GM23338 (cell line): ENCODE measurements at regions not wholly inside any gene's neighbourhood (a gene's known extent, or its start where the extent isn't known, plus 50 kb on each side); places are given as distances from the start of the nearest gene placed in this dataset.

Source experiments
- ATAC-seq: fragments of 200-7000 bp; cut with Tn5 transposase; 3 replicates; pipeline ENCODE4 v1.9.1; 2020
- DNase-seq: peaks from one replicate; pipeline ENCODE4 v3.0.0-alpha.2; 2015; ENCODE audit warnings: low spot score
- H2AFZ ChIP-seq: fragments of 200-600 bp; sonication (generic); 2 replicates; pipeline ENCODE4 v1.8.0; 2016; ENCODE audit warnings: antibody characterized with exemption, mild to moderate bottlenecking, moderate library complexity
- H3F3A ChIP-seq: fragments of 200-600 bp; sonication (generic); replicated peaks from 2 replicates; pipeline ENCODE4 v1.8.0; 2017; ENCODE audit warnings: antibody characterized with exemption, mixed run types, low read depth
- H3K27ac ChIP-seq: fragments of 200-600 bp; sonication (generic); 2 replicates; pipeline ENCODE4 v1.6.1; 2016; ENCODE audit warnings: low read depth
- H3K27me3 ChIP-seq: fragments of 200-600 bp; sonication (generic); 2 replicates; pipeline ENCODE4 v1.8.0; 2016; ENCODE audit warnings: mild to moderate bottlenecking, mixed run types, moderate library complexity; ENCODE audit not compliant: insufficient read depth
- H3K36me3 ChIP-seq: fragments of 200-600 bp; sonication (generic); 2 replicates; pipeline ENCODE4 v1.8.0; 2016; ENCODE audit warnings: mild to moderate bottlenecking; ENCODE audit not compliant: insufficient read depth
- H3K4me1 ChIP-seq: fragments of 200-600 bp; sonication (generic); 2 replicates; pipeline ENCODE4 v1.8.0; 2016; ENCODE audit warnings: mild to moderate bottlenecking, moderate library complexity; ENCODE audit not compliant: insufficient read depth
- H3K4me2 ChIP-seq: fragments of 200-600 bp; sonication (generic); 2 replicates; pipeline ENCODE4 v1.7.1; 2017; ENCODE audit warnings: mixed run types
- H3K4me3 ChIP-seq: fragments of 200-600 bp; sonication (generic); 2 replicates; pipeline ENCODE4 v1.6.1; 2016; ENCODE audit warnings: mixed run types
- H3K79me2 ChIP-seq: fragments of 200-600 bp; sonication (generic); replicated peaks from 2 replicates; pipeline ENCODE4 v1.8.0; 2017; ENCODE audit warnings: mild to moderate bottlenecking; ENCODE audit not compliant: insufficient read depth
- H3K9me2 ChIP-seq: fragments of 200-600 bp; sonication (generic); 2 replicates; pipeline ENCODE4 v1.8.0; 2017; ENCODE audit not compliant: insufficient read depth
- H4K20me1 ChIP-seq: fragments of 200-600 bp; sonication (generic); replicated peaks from 2 replicates; pipeline ENCODE4 v1.8.0; 2017; ENCODE audit warnings: mild to moderate bottlenecking; ENCODE audit not compliant: insufficient read depth
- H3K27ac Mint-ChIP-seq: 2 replicates; pipeline ENCODE4 v1.8.0; 2020; ENCODE audit warnings: inconsistent platforms, mild to moderate bottlenecking, moderate library complexity, mixed read lengths
- H3K27me3 Mint-ChIP-seq: 3 replicates; pipeline ENCODE4 v1.8.0; 2022; ENCODE audit warnings: low read depth, mild to moderate bottlenecking, moderate library complexity, mixed read lengths, inconsistent platforms; ENCODE audit not compliant: insufficient read depth, poor library complexity
- H3K36me3 Mint-ChIP-seq: 3 replicates; pipeline ENCODE4 v1.8.0; 2021; ENCODE audit warnings: low read depth, mild to moderate bottlenecking, inconsistent platforms, moderate library complexity, mixed read lengths
- H3K4me1 Mint-ChIP-seq: 3 replicates; pipeline ENCODE4 v1.8.0; 2020; ENCODE audit warnings: mild to moderate bottlenecking, inconsistent platforms, mixed read lengths
- H3K4me3 Mint-ChIP-seq: 3 replicates; pipeline ENCODE4 v1.8.0; 2021; ENCODE audit warnings: moderate library complexity, mild to moderate bottlenecking, inconsistent platforms, mixed read lengths
- H3K9me3 Mint-ChIP-seq: 3 replicates; pipeline ENCODE4 v1.8.0; 2020; ENCODE audit warnings: moderate library complexity, mild to moderate bottlenecking, inconsistent platforms, mixed read lengths
- CREB1 ChIP-seq: fragments of 250-450 bp; sonication (Bioruptor Pico); IDR thresholded peaks from 2 replicates; pipeline ENCODE4 v1.5.0; 2020; ENCODE audit warnings: low read depth, mild to moderate bottlenecking, moderate library complexity
- EZH2 ChIP-seq: fragments of 200-600 bp; sonication (generic); IDR thresholded peaks from one replicate; pipeline ENCODE4 v1.8.0; 2017; ENCODE audit warnings: antibody characterized with exemption, mild to moderate bottlenecking, low read depth; ENCODE audit not compliant: unreplicated experiment
- EZH2phosphoT487 ChIP-seq: fragments of 200-600 bp; sonication (generic); IDR thresholded peaks from one replicate; pipeline ENCODE4 v1.8.1; 2018; ENCODE audit warnings: antibody characterized with exemption; ENCODE audit not compliant: unreplicated experiment
- JUNB ChIP-seq: IDR thresholded peaks from one replicate; pipeline ENCODE4 v1.6.1; 2016; ENCODE audit warnings: antibody characterized with exemption; ENCODE audit not compliant: unreplicated experiment
- POLR2AphosphoS5 ChIP-seq: IDR thresholded peaks from 2 replicates; pipeline ENCODE4 v1.6.1; 2016; ENCODE audit warnings: antibody characterized with exemption, low read depth
- STAT1 ChIP-seq: IDR thresholded peaks from one replicate; pipeline ENCODE4 v1.6.1; 2016; ENCODE audit warnings: antibody characterized with exemption; ENCODE audit not compliant: unreplicated experiment
- ZNF331 ChIP-seq: fragments of 250-450 bp; sonication (Bioruptor Pico); IDR thresholded peaks from 2 replicates; pipeline ENCODE4 v1.5.0; 2020; ENCODE audit warnings: low read depth, mild to moderate bottlenecking, moderate library complexity
- TF ChIP-seq, protein P1 (sequence below), 2 experiments: fragments of 200-600 bp in 1 of 2; sonication (generic) in 1 of 2; conservative IDR thresholded peaks; 2 replicates each; pipeline versions ENCODE4 v1.5.1 to v1.6.1; 2016 to 2017; ENCODE audit warnings: antibody characterized with exemption in 2 of 2, low read depth in 2 of 2, mild to moderate bottlenecking in 2 of 2, moderate library complexity in 1 of 2
- TF ChIP-seq, protein P2 (sequence below): IDR thresholded peaks from one replicate; pipeline ENCODE4 v1.6.1; 2018; ENCODE audit warnings: antibody characterized with exemption; ENCODE audit not compliant: unreplicated experiment

DNA sequence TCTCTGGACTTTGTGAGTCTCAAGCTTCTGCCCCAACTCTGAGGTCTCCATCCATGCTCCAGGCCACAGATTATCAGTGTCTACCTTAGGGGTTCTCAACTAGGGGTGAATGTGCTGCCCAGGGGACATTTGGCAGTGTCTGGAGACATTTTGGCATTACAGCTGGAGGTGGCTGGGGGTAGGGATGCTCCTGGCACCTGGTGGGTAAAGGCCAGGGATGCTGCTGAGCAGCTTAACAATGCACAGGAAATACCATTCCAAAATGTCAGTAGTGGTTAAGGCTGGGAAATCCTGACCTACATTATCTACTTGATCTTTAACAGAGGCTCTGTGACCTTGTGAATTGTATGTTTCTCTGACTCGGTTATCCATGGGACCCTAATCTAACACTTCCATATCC lies 67.3 kb upstream of the PALS2 start:
- no peak for TF ChIP-seq ZNF331 (CRISPR knock-in tag)
- TF ChIP-seq, protein P1, sequence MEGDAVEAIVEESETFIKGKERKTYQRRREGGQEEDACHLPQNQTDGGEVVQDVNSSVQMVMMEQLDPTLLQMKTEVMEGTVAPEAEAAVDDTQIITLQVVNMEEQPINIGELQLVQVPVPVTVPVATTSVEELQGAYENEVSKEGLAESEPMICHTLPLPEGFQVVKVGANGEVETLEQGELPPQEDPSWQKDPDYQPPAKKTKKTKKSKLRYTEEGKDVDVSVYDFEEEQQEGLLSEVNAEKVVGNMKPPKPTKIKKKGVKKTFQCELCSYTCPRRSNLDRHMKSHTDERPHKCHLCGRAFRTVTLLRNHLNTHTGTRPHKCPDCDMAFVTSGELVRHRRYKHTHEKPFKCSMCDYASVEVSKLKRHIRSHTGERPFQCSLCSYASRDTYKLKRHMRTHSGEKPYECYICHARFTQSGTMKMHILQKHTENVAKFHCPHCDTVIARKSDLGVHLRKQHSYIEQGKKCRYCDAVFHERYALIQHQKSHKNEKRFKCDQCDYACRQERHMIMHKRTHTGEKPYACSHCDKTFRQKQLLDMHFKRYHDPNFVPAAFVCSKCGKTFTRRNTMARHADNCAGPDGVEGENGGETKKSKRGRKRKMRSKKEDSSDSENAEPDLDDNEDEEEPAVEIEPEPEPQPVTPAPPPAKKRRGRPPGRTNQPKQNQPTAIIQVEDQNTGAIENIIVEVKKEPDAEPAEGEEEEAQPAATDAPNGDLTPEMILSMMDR (conservative IDR thresholded peaks at IDR 0.05; ENCODE audit: low read depth in 2 of 2) = no peak

DNA sequence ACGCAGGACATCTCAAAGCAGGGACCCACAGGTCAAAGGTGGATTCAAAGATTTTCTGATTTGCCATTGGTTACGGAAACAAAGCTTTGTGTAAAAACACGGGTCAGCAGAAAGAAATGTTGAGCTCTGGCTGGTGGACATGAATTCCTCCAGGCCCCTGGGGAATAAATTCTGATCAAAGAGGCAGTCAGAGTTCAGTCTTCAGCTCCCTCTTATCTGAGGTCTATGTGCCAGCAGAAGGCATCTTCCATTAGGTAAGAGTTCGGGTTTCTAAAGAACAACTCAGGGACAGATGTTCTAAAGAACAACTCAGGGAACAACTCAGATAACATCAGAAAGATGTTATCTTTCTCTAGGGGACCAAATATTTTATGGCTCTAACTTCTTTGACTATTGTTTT lies 64.9 kb upstream of the PALS2 start:
- Histone ChIP-seq H3K27me3 (no peaks in the 10 kb centered on the region), H3K27ac (no peak overlapping the region), H2AFZ (peak overlapping the region; percentile 67; the same call in 1 of the 2 replicates)

More for the DNA sequence above, 67.3 kb upstream of the PALS2 start:
- Histone ChIP-seq H3K79me2 (no peaks in the 10 kb centered on the region), H2AFZ (no peak overlapping the region), H3K9me2 (no peaks in the 10 kb centered on the region), H3K36me3 (no peaks in the 10 kb centered on the region), H3K27ac (no peak overlapping the region), H4K20me1 (no peaks in the 10 kb centered on the region), H3K4me2 (peak overlapping the region; percentile 33; the same call in 1 of the 2 replicates), H3F3A (peaks cover 5% of the 10 kb centered on the region; the same call in 1 of the 2 replicates), H3K27me3 (no peaks in the 10 kb centered on the region), H3K4me1 (peaks cover 39% of the 10 kb centered on the region), H3K4me3 (no peak overlapping the region)
- Mint-ChIP-seq H3K36me3 (no peaks in the 10 kb centered on the region), H3K27ac (no peak overlapping the region), H3K4me1 (peaks cover 28% of the 10 kb centered on the region), H3K4me3 (no peak overlapping the region), H3K27me3 (no peaks in the 10 kb centered on the region), H3K9me3 (no peaks in the 10 kb centered on the region)
- peak; percentile 34; the same call in 1 of the 3 replicates for ATAC-seq
- DNase-seq = peak; percentile 15

More for the DNA sequence above, 64.9 kb upstream of the PALS2 start:
- H3K4me1 ChIP-seq = peaks cover 32% of the 10 kb centered on the region
- H3K27ac Mint-ChIP-seq = no peak overlapping the region
- H3K4me1 Mint-ChIP-seq = peaks cover 26% of the 10 kb centered on the region
- H3K27me3 Mint-ChIP-seq = no peaks in the 10 kb centered on the region
- no peaks in the 10 kb centered on the region for H3K79me2 ChIP-seq
- H3K4me2 ChIP-seq = no peak overlapping the region
- DNase-seq (no peak), ATAC-seq (no peak)
- TF ChIP-seq, protein P2, sequence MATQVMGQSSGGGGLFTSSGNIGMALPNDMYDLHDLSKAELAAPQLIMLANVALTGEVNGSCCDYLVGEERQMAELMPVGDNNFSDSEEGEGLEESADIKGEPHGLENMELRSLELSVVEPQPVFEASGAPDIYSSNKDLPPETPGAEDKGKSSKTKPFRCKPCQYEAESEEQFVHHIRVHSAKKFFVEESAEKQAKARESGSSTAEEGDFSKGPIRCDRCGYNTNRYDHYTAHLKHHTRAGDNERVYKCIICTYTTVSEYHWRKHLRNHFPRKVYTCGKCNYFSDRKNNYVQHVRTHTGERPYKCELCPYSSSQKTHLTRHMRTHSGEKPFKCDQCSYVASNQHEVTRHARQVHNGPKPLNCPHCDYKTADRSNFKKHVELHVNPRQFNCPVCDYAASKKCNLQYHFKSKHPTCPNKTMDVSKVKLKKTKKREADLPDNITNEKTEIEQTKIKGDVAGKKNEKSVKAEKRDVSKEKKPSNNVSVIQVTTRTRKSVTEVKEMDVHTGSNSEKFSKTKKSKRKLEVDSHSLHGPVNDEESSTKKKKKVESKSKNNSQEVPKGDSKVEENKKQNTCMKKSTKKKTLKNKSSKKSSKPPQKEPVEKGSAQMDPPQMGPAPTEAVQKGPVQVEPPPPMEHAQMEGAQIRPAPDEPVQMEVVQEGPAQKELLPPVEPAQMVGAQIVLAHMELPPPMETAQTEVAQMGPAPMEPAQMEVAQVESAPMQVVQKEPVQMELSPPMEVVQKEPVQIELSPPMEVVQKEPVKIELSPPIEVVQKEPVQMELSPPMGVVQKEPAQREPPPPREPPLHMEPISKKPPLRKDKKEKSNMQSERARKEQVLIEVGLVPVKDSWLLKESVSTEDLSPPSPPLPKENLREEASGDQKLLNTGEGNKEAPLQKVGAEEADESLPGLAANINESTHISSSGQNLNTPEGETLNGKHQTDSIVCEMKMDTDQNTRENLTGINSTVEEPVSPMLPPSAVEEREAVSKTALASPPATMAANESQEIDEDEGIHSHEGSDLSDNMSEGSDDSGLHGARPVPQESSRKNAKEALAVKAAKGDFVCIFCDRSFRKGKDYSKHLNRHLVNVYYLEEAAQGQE = no peak
- TF ChIP-seq CREB1 (CRISPR knock-in tag) (no peak), POLR2AphosphoS5 (no peak), EZH2phosphoT487 (no peak), ZNF331 (CRISPR knock-in tag) (no peak), JUNB (no peak), STAT1 (no peak), EZH2 (no peak)
- no peaks in the 10 kb centered on the region for H3K36me3 Mint-ChIP-seq
- no peak overlapping the region for H3K4me3 ChIP-seq
- no peaks in the 10 kb centered on the region for H4K20me1 ChIP-seq
- H3K36me3 ChIP-seq = no peaks in the 10 kb centered on the region
- peaks cover 5% of the 10 kb centered on the region; the same call in 1 of the 2 replicates for H3F3A ChIP-seq
- no peaks in the 10 kb centered on the region for H3K9me3 Mint-ChIP-seq
- no peaks in the 10 kb centered on the region; the same call in 1 of the 2 replicates for H3K9me2 ChIP-seq
- no peak overlapping the region for H3K4me3 Mint-ChIP-seq
